ENCODE measurements at regions not wholly inside any gene's neighbourhood (a gene's known extent, or its start where the extent isn't known, plus 50 kb on each side); places are given as distances from the start of the nearest gene placed in this dataset.

DNA sequence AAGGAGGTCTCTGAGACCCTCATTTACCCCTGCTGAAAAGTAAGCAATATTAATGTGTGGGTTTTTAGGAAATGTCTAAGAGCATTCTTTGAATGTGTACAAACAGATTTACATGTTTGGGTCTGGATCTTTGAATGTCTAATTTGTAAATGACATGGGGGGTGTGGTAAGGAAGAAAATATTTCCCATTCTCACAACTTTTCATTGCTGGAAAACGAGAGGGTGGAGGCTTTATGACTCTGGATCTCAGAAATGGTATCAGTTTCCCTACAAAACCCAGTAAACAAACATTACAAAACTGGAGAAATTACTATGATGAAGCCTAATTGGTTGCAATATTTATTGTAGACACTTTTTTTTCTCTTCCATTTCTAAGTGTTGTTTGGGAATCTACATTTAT, 98.1 kb upstream of the FOXB1 start:
- ChIA-PET CTCF (interaction anchor here (1.5 kb wide), 1 partner anchor 11 kb away, joined by 4 read pairs; no protein-coding TSS in a partner anchor), POLR2A (no interaction called here)
- ATAC-seq (no peak), DNase-seq (ENCODE audit: low spot score) (no peak)
- Mint-ChIP-seq H3K27me3 (ENCODE audit: low read depth) (no peaks in the 10 kb centered on the region), H3K9me3 (no peaks in the 10 kb centered on the region), H3K27ac (no peak overlapping the region), H3K4me3 (no peak overlapping the region), H3K4me1 (peaks cover 39% of the 10 kb centered on the region), H3K36me3 (no peaks in the 10 kb centered on the region)
- TF ChIP-seq RELA (CRISPR knock-in tag; IDR thresholded peaks at IDR 0.05; ENCODE audit: borderline replicate concordance) = no peak
- TF ChIP-seq, protein P1, sequence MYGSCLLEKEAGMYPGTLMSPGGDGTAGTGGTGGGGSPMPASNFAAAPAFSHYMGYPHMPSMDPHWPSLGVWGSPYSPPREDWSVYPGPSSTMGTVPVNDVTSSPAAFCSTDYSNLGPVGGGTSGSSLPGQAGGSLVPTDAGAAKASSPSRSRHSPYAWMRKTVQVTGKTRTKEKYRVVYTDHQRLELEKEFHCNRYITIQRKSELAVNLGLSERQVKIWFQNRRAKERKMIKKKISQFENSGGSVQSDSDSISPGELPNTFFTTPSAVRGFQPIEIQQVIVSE (CRISPR knock-in tag; IDR thresholded peaks at IDR 0.05; ENCODE audit: borderline replicate concordance) = no peak
- no peak for TF ChIP-seq HMGA2 (CRISPR knock-in tag; IDR thresholded peaks at IDR 0.05)
- TF ChIP-seq CREB1 (CRISPR knock-in tag; IDR thresholded peaks at IDR 0.05) = no peak
- TF ChIP-seq, protein P2, sequence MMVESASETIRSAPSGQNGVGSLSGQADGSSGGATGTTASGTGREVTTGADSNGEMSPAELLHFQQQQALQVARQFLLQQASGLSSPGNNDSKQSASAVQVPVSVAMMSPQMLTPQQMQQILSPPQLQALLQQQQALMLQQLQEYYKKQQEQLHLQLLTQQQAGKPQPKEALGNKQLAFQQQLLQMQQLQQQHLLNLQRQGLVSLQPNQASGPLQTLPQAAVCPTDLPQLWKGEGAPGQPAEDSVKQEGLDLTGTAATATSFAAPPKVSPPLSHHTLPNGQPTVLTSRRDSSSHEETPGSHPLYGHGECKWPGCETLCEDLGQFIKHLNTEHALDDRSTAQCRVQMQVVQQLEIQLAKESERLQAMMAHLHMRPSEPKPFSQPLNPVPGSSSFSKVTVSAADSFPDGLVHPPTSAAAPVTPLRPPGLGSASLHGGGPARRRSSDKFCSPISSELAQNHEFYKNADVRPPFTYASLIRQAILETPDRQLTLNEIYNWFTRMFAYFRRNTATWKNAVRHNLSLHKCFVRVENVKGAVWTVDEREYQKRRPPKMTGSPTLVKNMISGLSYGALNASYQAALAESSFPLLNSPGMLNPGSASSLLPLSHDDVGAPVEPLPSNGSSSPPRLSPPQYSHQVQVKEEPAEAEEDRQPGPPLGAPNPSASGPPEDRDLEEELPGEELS (CRISPR knock-in tag; IDR thresholded peaks at IDR 0.05) = no peak
- no peak for TF ChIP-seq RORB (CRISPR knock-in tag; IDR thresholded peaks at IDR 0.05)
- no peak for TF ChIP-seq ETV6 (CRISPR knock-in tag; IDR thresholded peaks at IDR 0.05)
- TF ChIP-seq, protein P3, sequence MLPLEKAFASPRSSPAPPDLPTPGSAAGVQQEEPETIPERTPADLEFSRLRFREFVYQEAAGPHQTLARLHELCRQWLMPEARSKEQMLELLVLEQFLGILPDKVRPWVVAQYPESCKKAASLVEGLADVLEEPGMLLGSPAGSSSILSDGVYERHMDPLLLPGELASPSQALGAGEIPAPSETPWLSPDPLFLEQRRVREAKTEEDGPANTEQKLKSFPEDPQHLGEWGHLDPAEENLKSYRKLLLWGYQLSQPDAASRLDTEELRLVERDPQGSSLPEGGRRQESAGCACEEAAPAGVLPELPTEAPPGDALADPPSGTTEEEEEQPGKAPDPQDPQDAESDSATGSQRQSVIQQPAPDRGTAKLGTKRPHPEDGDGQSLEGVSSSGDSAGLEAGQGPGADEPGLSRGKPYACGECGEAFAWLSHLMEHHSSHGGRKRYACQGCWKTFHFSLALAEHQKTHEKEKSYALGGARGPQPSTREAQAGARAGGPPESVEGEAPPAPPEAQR (CRISPR knock-in tag; IDR thresholded peaks at IDR 0.05) = no peak
- no peak for TF ChIP-seq TEAD1 (CRISPR knock-in tag; IDR thresholded peaks at IDR 0.05)
- TF ChIP-seq, protein P4, sequence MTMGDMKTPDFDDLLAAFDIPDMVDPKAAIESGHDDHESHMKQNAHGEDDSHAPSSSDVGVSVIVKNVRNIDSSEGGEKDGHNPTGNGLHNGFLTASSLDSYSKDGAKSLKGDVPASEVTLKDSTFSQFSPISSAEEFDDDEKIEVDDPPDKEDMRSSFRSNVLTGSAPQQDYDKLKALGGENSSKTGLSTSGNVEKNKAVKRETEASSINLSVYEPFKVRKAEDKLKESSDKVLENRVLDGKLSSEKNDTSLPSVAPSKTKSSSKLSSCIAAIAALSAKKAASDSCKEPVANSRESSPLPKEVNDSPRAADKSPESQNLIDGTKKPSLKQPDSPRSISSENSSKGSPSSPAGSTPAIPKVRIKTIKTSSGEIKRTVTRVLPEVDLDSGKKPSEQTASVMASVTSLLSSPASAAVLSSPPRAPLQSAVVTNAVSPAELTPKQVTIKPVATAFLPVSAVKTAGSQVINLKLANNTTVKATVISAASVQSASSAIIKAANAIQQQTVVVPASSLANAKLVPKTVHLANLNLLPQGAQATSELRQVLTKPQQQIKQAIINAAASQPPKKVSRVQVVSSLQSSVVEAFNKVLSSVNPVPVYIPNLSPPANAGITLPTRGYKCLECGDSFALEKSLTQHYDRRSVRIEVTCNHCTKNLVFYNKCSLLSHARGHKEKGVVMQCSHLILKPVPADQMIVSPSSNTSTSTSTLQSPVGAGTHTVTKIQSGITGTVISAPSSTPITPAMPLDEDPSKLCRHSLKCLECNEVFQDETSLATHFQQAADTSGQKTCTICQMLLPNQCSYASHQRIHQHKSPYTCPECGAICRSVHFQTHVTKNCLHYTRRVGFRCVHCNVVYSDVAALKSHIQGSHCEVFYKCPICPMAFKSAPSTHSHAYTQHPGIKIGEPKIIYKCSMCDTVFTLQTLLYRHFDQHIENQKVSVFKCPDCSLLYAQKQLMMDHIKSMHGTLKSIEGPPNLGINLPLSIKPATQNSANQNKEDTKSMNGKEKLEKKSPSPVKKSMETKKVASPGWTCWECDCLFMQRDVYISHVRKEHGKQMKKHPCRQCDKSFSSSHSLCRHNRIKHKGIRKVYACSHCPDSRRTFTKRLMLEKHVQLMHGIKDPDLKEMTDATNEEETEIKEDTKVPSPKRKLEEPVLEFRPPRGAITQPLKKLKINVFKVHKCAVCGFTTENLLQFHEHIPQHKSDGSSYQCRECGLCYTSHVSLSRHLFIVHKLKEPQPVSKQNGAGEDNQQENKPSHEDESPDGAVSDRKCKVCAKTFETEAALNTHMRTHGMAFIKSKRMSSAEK (CRISPR knock-in tag; IDR thresholded peaks at IDR 0.05; ENCODE audit: borderline replicate concordance) = no peak
- TF ChIP-seq, protein P5, sequence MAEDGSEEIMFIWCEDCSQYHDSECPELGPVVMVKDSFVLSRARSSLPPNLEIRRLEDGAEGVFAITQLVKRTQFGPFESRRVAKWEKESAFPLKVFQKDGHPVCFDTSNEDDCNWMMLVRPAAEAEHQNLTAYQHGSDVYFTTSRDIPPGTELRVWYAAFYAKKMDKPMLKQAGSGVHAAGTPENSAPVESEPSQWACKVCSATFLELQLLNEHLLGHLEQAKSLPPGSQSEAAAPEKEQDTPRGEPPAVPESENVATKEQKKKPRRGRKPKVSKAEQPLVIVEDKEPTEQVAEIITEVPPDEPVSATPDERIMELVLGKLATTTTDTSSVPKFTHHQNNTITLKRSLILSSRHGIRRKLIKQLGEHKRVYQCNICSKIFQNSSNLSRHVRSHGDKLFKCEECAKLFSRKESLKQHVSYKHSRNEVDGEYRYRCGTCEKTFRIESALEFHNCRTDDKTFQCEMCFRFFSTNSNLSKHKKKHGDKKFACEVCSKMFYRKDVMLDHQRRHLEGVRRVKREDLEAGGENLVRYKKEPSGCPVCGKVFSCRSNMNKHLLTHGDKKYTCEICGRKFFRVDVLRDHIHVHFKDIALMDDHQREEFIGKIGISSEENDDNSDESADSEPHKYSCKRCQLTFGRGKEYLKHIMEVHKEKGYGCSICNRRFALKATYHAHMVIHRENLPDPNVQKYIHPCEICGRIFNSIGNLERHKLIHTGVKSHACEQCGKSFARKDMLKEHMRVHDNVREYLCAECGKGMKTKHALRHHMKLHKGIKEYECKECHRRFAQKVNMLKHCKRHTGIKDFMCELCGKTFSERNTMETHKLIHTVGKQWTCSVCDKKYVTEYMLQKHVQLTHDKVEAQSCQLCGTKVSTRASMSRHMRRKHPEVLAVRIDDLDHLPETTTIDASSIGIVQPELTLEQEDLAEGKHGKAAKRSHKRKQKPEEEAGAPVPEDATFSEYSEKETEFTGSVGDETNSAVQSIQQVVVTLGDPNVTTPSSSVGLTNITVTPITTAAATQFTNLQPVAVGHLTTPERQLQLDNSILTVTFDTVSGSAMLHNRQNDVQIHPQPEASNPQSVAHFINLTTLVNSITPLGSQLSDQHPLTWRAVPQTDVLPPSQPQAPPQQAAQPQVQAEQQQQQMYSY (CRISPR knock-in tag; IDR thresholded peaks at IDR 0.05) = no peak
- TF ChIP-seq JUN (CRISPR knock-in tag; IDR thresholded peaks at IDR 0.05) = no peak
- TF ChIP-seq, protein P6, sequence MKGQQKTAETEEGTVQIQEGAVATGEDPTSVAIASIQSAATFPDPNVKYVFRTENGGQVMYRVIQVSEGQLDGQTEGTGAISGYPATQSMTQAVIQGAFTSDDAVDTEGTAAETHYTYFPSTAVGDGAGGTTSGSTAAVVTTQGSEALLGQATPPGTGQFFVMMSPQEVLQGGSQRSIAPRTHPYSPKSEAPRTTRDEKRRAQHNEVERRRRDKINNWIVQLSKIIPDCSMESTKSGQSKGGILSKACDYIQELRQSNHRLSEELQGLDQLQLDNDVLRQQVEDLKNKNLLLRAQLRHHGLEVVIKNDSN (CRISPR knock-in tag; IDR thresholded peaks at IDR 0.05) = no peak
- TF ChIP-seq, protein P7, sequence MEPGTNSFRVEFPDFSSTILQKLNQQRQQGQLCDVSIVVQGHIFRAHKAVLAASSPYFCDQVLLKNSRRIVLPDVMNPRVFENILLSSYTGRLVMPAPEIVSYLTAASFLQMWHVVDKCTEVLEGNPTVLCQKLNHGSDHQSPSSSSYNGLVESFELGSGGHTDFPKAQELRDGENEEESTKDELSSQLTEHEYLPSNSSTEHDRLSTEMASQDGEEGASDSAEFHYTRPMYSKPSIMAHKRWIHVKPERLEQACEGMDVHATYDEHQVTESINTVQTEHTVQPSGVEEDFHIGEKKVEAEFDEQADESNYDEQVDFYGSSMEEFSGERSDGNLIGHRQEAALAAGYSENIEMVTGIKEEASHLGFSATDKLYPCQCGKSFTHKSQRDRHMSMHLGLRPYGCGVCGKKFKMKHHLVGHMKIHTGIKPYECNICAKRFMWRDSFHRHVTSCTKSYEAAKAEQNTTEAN (CRISPR knock-in tag; IDR thresholded peaks at IDR 0.05) = no peak
- no peak for TF ChIP-seq NFE2L1 (CRISPR knock-in tag; IDR thresholded peaks at IDR 0.05)

All from WTC11 (cell line).